NCI-H1105 (cell line): ENCODE measurements at regions not wholly inside any gene's neighbourhood (a gene's known extent, or its start where the extent isn't known, plus 50 kb on each side); places are given as distances from the start of the nearest gene placed in this dataset.
"Not testable (repeated sequence)": the region's sequence is repeated elsewhere in the genome, so short reads cannot be mapped to it uniquely, and the experiment has no call there.

Source experiments
- DNase-seq: peaks from one replicate; lab custom pipeline; 2025; lab: John Stamatoyannopoulos, UW

DNA sequence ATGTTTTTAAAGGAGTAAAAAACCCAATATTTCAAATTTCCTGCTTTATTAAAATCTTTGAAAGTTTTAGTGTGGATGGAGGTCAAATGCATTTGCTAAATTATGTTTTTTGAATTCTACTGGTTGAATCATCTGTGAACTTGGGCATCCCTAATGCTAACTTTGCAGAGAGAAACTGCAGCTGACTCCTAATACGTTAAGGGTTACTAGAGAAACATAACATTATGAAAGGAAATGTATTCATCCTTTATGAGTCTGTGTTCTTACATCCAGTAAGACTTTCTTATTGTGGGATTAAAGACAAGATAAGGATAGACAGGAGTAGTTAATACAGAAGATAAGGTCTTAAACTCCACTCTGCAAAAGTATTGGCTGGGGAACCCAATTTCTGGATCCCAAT is 140.6 kb downstream of the FAM124B start:
- no peak for DNase-seq

- DNase-seq: no peak
Observed at GRCh38 chr2:224260372-224261020, 141.4 kb downstream of the FAM124B start.

DNA sequence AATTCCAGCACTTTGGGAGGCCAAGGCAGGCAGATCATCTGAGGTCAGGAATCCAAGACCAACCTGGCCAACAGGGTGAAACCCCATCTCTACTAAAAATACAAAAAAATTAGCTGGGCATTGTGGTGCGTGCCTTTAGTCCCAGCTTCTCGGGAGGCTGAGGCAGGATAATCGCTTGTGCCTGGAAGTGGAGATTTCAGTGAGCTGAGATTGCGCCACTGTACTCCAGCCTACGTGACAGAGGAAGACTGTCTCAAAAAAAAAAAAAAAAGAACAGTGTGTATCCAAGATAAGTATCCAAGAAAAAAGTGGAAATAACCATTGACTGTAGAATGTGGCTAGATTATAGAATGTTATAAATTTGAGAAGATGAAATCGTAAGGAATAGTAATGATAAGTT is 142.1 kb downstream of the FAM124B start:
- DNase-seq: no peak

DNA sequence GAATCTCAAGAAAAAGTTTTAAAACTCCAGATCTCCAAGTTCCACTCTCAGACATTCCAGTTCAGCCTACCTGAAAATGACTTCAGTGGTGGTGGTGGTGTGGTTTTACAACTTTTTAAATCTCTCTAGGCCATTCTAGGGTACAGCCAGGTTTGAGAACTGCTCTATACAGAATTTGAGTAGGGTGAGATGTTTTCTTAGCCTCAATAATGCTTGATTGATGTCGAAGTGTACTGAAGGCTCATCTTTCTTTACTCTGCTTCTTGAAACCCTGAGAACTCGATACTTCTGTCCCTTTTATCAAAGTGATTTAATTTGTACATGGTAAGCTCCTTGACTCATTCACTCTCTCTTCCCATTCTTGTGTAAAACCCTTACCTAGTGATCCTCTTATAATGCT is 143.8 kb downstream of the FAM124B start:
- DNase-seq: no peak

GRCh38 chr2:224257156-224257555 is 144.8 kb downstream of the FAM124B start:
- DNase-seq: no peak

DNA sequence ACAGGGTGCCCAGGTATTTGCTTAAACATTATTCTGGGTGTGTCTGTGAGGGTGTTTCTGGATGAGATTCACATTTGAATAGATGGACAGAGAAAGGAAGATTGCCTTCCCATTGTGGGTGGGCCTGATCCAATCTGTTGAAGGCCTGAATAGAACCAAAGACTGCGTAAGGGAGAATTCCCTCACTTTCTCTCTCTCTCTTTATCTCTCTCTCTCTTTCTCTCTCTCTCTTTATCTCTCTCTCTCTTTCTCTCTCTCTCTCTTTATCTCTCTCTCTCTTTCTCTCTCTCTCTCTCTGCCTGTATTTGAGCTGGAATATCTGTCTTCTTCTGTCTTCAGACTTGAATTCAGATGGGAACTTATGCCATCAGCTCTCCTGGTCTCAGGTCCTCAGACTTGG is 148.4 kb downstream of the FAM124B start:
- no peak for DNase-seq

DNA sequence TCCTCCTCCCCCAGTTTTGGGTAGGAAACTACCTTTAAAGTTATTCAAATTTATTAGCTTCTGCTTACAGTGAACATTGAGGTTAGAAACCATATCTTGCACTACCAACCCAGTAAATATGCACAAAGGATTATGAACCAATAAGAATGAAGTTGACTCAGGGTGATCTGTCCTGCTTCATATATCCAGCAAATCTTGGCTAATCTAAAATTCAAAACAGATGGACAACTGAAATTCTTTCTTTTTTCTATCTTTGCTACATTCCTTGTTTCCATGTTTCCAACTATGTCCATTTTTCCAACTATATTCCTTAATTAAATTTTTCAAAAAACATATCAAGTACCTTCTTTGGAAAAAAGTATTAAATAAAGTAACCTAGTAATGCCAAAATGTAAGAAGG is 149.3 kb downstream of the FAM124B start:
- no peak for DNase-seq

- no peak for DNase-seq
Observed at GRCh38 chr2:224248944-224249371, 152.9 kb downstream of the FAM124B start.

GRCh38 chr2:224242561-224242960 is 159.3 kb downstream of the FAM124B start:
- DNase-seq: no peak

- no peak for DNase-seq
Observed at GRCh38 chr2:224241812-224242211, 160.1 kb downstream of the FAM124B start.

- DNase-seq: no peak
Observed at GRCh38 chr2:224241001-224241400, 160.9 kb downstream of the FAM124B start.

- DNase-seq: no peak
Observed at GRCh38 chr2:224223851-224224555, 177.9 kb downstream of the FAM124B start.

- no peak for DNase-seq
Observed at GRCh38 chr2:224222974-224223373, 178.9 kb downstream of the FAM124B start.

DNA sequence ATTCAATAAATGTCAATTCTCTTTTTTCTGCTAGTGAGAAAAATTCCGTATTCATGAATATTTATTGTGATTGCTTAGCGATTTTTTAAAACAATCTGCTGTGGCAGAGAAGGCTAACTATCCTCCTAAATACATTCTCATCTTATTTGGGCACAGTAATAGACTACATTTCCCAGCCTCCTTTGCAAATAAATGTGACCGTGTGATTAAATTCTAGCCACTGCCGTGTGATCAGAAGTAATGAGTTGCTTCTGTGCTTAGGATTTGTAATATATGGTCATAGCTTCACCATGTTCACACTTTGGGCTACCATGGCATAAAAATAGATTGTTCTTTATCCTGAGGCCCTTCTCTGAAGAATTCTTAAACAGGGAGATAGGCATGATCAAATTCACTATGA is 179.6 kb downstream of the FAM124B start:
- no peak for DNase-seq

DNA sequence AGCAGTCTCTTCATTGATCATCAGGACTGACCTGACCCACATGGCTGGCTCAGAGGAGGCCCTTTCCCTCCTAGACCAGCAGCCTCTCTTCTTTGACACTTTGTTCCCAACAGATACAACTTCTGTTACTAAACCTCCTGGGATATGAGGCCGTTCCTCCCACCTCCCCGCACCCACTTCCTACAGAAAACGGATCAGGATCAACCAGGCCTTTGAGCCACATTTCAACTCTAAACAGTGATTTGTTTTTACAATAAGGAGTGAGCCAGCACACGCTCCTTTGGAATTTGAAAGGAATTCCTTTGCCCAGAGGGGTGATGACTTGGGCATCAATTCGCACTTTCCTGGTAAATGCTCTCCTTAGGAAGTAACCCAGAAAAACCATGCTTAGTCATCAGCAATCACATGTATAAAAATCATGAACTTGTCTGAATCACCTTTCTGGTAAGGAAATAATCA is 180.4 kb downstream of the FAM124B start:
- DNase-seq: no peak

DNA sequence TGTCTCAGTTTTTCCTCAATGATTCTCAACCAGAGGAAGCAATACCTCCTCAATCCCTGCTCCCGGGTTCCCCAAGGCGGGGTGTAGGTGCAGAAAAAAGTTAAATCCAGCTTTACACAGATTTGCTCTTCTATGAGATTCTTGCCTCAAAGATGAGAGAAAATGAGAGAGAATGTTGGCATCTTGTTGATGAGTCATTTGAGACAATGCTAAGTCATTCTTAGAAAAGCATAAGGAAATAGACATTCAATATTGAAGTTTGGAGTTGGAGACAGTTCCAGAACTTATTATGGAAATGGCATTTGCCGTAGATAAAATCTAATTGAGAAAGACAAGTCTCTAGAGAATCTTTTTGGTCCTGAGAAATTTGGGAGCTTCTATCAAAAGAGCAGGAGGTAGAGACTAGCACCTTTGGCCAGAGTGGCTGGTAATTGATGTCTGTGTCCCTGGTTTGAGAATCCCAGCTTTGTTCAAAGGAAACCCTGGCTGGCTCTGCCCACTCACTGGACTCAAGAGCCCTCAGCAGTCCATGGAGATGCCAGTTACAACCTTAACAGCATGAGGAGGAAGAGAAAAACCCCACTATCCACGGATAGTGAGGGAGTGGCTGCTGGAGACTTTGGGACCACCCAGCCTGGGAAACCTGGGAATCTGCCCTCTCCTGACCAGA is 181.2 kb downstream of the FAM124B start:
- DNase-seq: no peak

- DNase-seq: no peak
Observed at GRCh38 chr2:224219781-224220180, 180.7 kb upstream of the SERPINE2 start.

DNA sequence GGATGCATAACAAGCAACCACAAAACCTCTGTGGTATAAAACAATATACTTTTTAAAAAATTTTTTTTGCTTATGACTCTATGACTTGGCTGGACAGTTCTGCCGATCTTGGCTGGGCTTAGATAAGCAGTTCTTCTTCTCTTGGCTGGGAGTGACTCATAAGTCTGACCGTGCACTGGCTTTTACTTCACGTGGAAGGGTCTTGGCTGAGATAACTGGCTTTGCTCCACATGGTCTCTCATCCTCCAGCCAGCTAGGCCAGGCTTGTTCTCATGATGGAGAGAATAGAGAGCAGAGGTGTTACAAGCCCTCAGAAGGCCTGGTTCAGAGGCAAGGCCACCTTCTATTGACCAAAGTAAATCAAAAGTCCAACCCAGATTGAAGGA is 178.9 kb upstream of the SERPINE2 start:
- no peak for DNase-seq

DNA sequence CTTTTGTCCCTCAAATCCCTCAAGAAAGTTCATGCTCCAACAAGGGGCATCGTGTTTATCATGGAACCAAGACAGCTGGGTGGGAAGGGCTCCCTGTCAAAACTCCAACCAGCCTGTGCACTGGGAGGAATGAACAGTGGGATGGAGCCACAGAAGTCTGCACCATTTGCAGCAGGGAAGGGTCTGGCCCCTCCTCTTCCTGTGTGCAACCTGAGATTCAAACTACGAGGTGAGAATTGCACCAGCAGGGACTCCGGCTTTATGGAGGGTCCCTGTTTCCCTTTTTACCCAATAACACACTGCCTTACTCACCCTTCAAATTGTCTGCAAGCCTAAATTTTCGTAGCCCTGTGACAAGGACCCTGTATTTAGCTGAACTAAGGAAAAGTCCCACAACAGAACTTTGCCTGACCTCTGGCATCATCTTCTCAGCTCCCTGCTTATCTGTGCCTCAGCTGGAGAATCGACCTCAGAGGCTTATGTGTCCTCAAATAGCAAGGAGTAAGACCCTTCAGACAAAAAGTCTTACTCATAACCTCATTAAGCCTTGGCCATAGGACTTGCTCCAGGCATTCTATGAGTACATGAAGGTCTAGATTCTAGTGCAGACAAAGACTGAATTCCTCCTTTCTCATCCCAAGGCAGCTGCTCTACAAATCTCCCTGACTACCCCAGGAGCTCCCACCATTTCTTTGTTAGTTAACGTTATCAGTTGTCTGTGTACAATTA is 178.3 kb upstream of the SERPINE2 start:
- DNase-seq: no peak

- not testable (repeated sequence) for DNase-seq
Observed at GRCh38 chr2:224215611-224216010, 176.5 kb upstream of the SERPINE2 start.

DNA sequence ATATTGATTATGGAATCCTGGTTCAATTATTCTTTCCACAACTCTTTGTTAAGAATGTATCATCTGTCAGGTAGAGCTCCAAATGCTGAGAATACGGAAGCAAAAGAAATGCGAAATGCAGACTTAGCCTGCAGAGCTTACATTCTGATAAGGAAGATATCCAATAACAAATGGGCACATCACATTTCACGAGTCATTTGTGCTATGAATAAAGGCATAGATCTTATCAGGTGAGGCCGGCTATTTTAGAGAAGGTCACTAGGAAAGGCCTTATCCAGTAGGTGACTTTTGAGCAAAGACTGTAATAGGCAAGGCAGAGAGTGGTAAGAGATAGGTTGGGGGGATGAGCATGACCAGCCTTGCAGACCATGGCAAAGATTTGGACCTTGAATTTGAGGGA is 174.3 kb upstream of the SERPINE2 start:
- no peak for DNase-seq

- DNase-seq: no peak
Observed at GRCh38 chr2:224211791-224212190, 172.7 kb upstream of the SERPINE2 start.

GRCh38 chr2:224211181-224211480 is 172.0 kb upstream of the SERPINE2 start:
- no peak for DNase-seq
